Neural cell (in vitro differentiated cells): ENCODE measurements at regions not wholly inside any gene's neighbourhood (a gene's known extent, or its start where the extent isn't known, plus 50 kb on each side); places are given as distances from the start of the nearest gene placed in this dataset.
A peak's percentile ranks its signal among the peaks of the same experiment; 100 is the strongest.

Experiments
- H2AFZ ChIP-seq: fragments of 200-600, 300-800 bp; sonication (generic), shearing (Covaris generic); 2 replicates; pipeline ENCODE4 v1.6.0; 2014; ENCODE audit warnings: low read depth, mild to moderate bottlenecking, antibody characterized with exemption, low read length, moderate library complexity
- H3F3A ChIP-seq: fragments of 200-600 bp; shearing (Covaris generic); 2 replicates; pipeline ENCODE4 v1.6.1; 2016; ENCODE audit warnings: mild to moderate bottlenecking, moderate library complexity, mixed read lengths, antibody characterized with exemption, low read length; ENCODE audit not compliant: insufficient read depth, poor library complexity, severe bottlenecking
- H3K27ac ChIP-seq: fragments of 200-600, 300-800 bp; sonication (generic), shearing (Covaris generic); 2 replicates; pipeline ENCODE4 v1.5.1; 2014; ENCODE audit warnings: mild to moderate bottlenecking, low read length, moderate library complexity
- H3K27me3 ChIP-seq: fragments of 300-800, 200-600 bp; sonication (generic), shearing (Covaris generic); 2 replicates; pipeline ENCODE4 v1.6.0; 2014; ENCODE audit warnings: mild to moderate bottlenecking, low read depth, low read length, moderate library complexity; ENCODE audit not compliant: insufficient read depth
- H3K36me3 ChIP-seq: fragments of 300-800, 200-600 bp; sonication (generic), shearing (Covaris generic); 2 replicates; pipeline ENCODE4 v1.5.1; 2014; ENCODE audit warnings: mild to moderate bottlenecking, antibody characterized with exemption, low read length, moderate library complexity; ENCODE audit not compliant: insufficient read depth
- H3K4me2 ChIP-seq: fragments of 300-800, 200-600 bp; sonication (generic), shearing (Covaris generic); 2 replicates; pipeline ENCODE4 v1.6.0; 2014; ENCODE audit warnings: mild to moderate bottlenecking, low read length
- H3K4me3 ChIP-seq: fragments of 300-800, 200-600 bp; sonication (generic), shearing (Covaris generic); 2 replicates; pipeline ENCODE4 v1.5.1; 2014; ENCODE audit warnings: mild to moderate bottlenecking, low read length, moderate library complexity
- H3K79me2 ChIP-seq: fragments of 200-600 bp; shearing (Covaris generic); replicated peaks from 2 replicates; pipeline ENCODE4 v1.6.0; 2014; ENCODE audit warnings: mild to moderate bottlenecking, low read length, moderate library complexity; ENCODE audit not compliant: insufficient read depth
- H3K9ac ChIP-seq: fragments of 300-800, 200-600 bp; sonication (generic), shearing (Covaris generic); 2 replicates; pipeline ENCODE4 v1.6.1; 2016; ENCODE audit warnings: mild to moderate bottlenecking, low read length, mixed read lengths
- H3K9me2 ChIP-seq: fragments of 200-600 bp; shearing (Covaris generic); 2 replicates; pipeline ENCODE4 v1.6.1; 2016; ENCODE audit warnings: mild to moderate bottlenecking, low read length, mixed read lengths; ENCODE audit not compliant: insufficient read depth
- H3K9me3 ChIP-seq: fragments of 200-600, 300-800 bp; sonication (generic), shearing (Covaris generic); 2 replicates; pipeline ENCODE4 v1.6.1; 2016; ENCODE audit warnings: mild to moderate bottlenecking, mixed run types, low read length, moderate library complexity, mixed read lengths
- H4K20me1 ChIP-seq: fragments of 200-600 bp; shearing (Covaris generic); 2 replicates; pipeline ENCODE4 v1.6.1; 2016; ENCODE audit warnings: mild to moderate bottlenecking, mixed run types; ENCODE audit not compliant: insufficient read depth
- EP300 ChIP-seq: fragments of 450-650 bp; conservative IDR thresholded peaks from 2 replicates; pipeline ENCODE4 v1.6.1; 2014; ENCODE audit warnings: antibody characterized with exemption, mild to moderate bottlenecking, moderate library complexity; ENCODE audit not compliant: poor library complexity, severe bottlenecking
- EZH2 ChIP-seq: fragments of 200-600, 300-800 bp; shearing (Covaris generic), sonication (generic); IDR thresholded peaks from 2 replicates; pipeline ENCODE4 v1.6.1; 2014; ENCODE audit warnings: antibody characterized with exemption, low read length, borderline replicate concordance, mild to moderate bottlenecking; ENCODE audit not compliant: insufficient read depth, poor library complexity, severe bottlenecking
- MXI1 ChIP-seq: fragments of 450-650 bp; conservative IDR thresholded peaks from 2 replicates; pipeline ENCODE4 v1.6.1; 2014; ENCODE audit warnings: antibody characterized with exemption, mild to moderate bottlenecking; ENCODE audit not compliant: poor library complexity, severe bottlenecking
- POLR2AphosphoS5 ChIP-seq: IDR thresholded peaks from 2 replicates; pipeline ENCODE4 v1.6.1; 2012
- RAD21 ChIP-seq: fragments of 450-650 bp; conservative IDR thresholded peaks from 2 replicates; pipeline ENCODE4 v1.6.1; 2014; ENCODE audit warnings: antibody characterized with exemption, mild to moderate bottlenecking, moderate library complexity
- SMC3 ChIP-seq: fragments of 450-650 bp; conservative IDR thresholded peaks from 2 replicates; pipeline ENCODE4 v1.6.1; 2014; ENCODE audit warnings: antibody characterized with exemption, mild to moderate bottlenecking, moderate library complexity; ENCODE audit not compliant: poor library complexity
- TAF1 ChIP-seq: IDR thresholded peaks from 2 replicates; pipeline ENCODE4 v1.6.1; 2012; ENCODE audit warnings: low read depth
- TF ChIP-seq, protein P1 (sequence below): IDR thresholded peaks from 2 replicates; pipeline ENCODE4 v1.6.1; 2012; ENCODE audit warnings: borderline replicate concordance
- TF ChIP-seq, protein P2 (sequence below): fragments of 450-650 bp; IDR thresholded peaks from 2 replicates; pipeline ENCODE4 v1.5.1; 2014; ENCODE audit warnings: antibody characterized with exemption, mild to moderate bottlenecking, moderate library complexity; ENCODE audit not compliant: poor library complexity, severe bottlenecking

- Histone ChIP-seq H4K20me1 (no peaks in the 10 kb centered on the region), H3K27ac (no peak overlapping the region), H3K4me2 (no peak overlapping the region), H3K27me3 (no peaks in the 10 kb centered on the region), H3K9me3 (no peaks in the 10 kb centered on the region), H3K79me2 (no peaks in the 10 kb centered on the region), H3F3A (no peaks in the 10 kb centered on the region), H3K9ac (no peak overlapping the region), H3K36me3 (no peaks in the 10 kb centered on the region), H3K4me3 (no peak overlapping the region), H2AFZ (no peak overlapping the region), H3K9me2 (no peaks in the 10 kb centered on the region)
- TF ChIP-seq RAD21 (no peak), POLR2AphosphoS5 (no peak), EZH2 (no peak), EP300 (no peak), MXI1 (no peak), SMC3 (no peak)
- TF ChIP-seq, protein P1, sequence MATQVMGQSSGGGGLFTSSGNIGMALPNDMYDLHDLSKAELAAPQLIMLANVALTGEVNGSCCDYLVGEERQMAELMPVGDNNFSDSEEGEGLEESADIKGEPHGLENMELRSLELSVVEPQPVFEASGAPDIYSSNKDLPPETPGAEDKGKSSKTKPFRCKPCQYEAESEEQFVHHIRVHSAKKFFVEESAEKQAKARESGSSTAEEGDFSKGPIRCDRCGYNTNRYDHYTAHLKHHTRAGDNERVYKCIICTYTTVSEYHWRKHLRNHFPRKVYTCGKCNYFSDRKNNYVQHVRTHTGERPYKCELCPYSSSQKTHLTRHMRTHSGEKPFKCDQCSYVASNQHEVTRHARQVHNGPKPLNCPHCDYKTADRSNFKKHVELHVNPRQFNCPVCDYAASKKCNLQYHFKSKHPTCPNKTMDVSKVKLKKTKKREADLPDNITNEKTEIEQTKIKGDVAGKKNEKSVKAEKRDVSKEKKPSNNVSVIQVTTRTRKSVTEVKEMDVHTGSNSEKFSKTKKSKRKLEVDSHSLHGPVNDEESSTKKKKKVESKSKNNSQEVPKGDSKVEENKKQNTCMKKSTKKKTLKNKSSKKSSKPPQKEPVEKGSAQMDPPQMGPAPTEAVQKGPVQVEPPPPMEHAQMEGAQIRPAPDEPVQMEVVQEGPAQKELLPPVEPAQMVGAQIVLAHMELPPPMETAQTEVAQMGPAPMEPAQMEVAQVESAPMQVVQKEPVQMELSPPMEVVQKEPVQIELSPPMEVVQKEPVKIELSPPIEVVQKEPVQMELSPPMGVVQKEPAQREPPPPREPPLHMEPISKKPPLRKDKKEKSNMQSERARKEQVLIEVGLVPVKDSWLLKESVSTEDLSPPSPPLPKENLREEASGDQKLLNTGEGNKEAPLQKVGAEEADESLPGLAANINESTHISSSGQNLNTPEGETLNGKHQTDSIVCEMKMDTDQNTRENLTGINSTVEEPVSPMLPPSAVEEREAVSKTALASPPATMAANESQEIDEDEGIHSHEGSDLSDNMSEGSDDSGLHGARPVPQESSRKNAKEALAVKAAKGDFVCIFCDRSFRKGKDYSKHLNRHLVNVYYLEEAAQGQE, result no peak
- TF ChIP-seq, protein P2, sequence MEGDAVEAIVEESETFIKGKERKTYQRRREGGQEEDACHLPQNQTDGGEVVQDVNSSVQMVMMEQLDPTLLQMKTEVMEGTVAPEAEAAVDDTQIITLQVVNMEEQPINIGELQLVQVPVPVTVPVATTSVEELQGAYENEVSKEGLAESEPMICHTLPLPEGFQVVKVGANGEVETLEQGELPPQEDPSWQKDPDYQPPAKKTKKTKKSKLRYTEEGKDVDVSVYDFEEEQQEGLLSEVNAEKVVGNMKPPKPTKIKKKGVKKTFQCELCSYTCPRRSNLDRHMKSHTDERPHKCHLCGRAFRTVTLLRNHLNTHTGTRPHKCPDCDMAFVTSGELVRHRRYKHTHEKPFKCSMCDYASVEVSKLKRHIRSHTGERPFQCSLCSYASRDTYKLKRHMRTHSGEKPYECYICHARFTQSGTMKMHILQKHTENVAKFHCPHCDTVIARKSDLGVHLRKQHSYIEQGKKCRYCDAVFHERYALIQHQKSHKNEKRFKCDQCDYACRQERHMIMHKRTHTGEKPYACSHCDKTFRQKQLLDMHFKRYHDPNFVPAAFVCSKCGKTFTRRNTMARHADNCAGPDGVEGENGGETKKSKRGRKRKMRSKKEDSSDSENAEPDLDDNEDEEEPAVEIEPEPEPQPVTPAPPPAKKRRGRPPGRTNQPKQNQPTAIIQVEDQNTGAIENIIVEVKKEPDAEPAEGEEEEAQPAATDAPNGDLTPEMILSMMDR, result no peak
These were observed 147.9 kb upstream of the FAM47A start for GRCh38 chrX:34279866-34280560.

DNA sequence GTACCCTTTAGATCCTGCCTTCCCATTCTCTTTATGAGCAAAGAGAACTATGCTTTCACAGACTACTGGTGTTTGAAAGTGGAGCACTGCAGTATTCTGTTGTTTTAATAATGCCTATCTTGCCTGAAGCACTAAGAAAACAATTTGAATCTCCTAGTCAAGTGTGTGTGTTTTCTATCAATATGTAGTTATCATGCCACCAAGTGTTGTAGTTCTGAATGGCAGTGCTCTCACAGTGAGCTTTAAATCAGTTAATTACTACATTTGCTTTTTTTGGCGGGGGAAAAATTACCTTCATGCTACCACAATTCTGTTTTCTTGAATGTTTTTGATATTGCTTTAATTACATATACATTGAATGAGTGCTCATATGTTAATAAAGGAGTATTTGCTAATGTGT lies 143.6 kb upstream of the FAM47A start:
- peak; percentile 75 for TF ChIP-seq RAD21
- TF ChIP-seq, protein P1, result no peak
- TF ChIP-seq, protein P2, result peak; percentile 66
- no peak for TF ChIP-seq TAF1
- no peak for TF ChIP-seq MXI1
- no peak for TF ChIP-seq POLR2AphosphoS5
- peak; percentile 77 for TF ChIP-seq SMC3
- Histone ChIP-seq H3K9ac (no peak overlapping the region), H3K9me3 (no peaks in the 10 kb centered on the region), H3K79me2 (no peaks in the 10 kb centered on the region), H4K20me1 (no peaks in the 10 kb centered on the region), H3K27me3 (no peaks in the 10 kb centered on the region), H3K4me3 (no peak overlapping the region), H3K27ac (no peak overlapping the region), H3K4me2 (no peak overlapping the region), H3K9me2 (no peaks in the 10 kb centered on the region), H3F3A (no peaks in the 10 kb centered on the region), H2AFZ (no peak overlapping the region), H3K36me3 (no peaks in the 10 kb centered on the region)
